Tibial nerve (tissue), 4 donors: ENCODE measurements at regions not wholly inside any gene's neighbourhood (a gene's known extent, or its start where the extent isn't known, plus 50 kb on each side); places are given as distances from the start of the nearest gene placed in this dataset.

Experiments used
- DNase-seq, 2 donors: peaks; one replicate each; pipeline ENCODE4 v3.0.0-alpha.2; 2019; ENCODE audit warnings: low spot score in 2 of 2
- H3K27ac ChIP-seq, 4 donors: fragments of 200-600 bp; sonication (generic) in 3 of 4; one replicate each; pipeline ENCODE4 v1.5.1; 2017 to 2019; ENCODE audit warnings: mild to moderate bottlenecking in 1 of 4
- H3K27me3 ChIP-seq, 2 donors: fragments of 200-600 bp; sonication (generic) in 1 of 2; one replicate each; pipeline versions ENCODE4 v1.5.1 to v1.6.0; 2017 to 2019
- H3K36me3 ChIP-seq, 3 donors: fragments of 200-600 bp; sonication (generic); one replicate each; pipeline ENCODE4 v1.5.1; 2018 to 2019
- H3K4me1 ChIP-seq, 4 donors: fragments of 200-600 bp; sonication (generic) in 3 of 4; one replicate each; pipeline ENCODE4 v1.5.1; 2017 to 2019
- H3K4me3 ChIP-seq, 4 donors: fragments of 200-600 bp; sonication (generic) in 3 of 4; one replicate each; pipeline ENCODE4 v1.5.1; 2017 to 2019; ENCODE audit warnings: mild to moderate bottlenecking in 1 of 4, moderate library complexity in 1 of 4
- H3K9me3 ChIP-seq, 4 donors: fragments of 200-600 bp; sonication (generic) in 3 of 4; one replicate each; pipeline ENCODE4 v1.5.1; 2017 to 2019
- EP300 ChIP-seq, 2 donors: sonication (generic); formaldehyde crosslinking; IDR thresholded peaks; one replicate each; pipeline ENCODE4 v1.6.1; 2017; ENCODE audit warnings: antibody characterized with exemption in 2 of 2, mild to moderate bottlenecking in 1 of 2
- POLR2A ChIP-seq, 2 donors: fragments of 450-650 bp; IDR thresholded peaks; one replicate each; pipeline ENCODE4 v1.6.1; 2017; ENCODE audit warnings: antibody characterized with exemption in 2 of 2, mild to moderate bottlenecking in 2 of 2, moderate library complexity in 2 of 2
- WGBS, 2 donors: methylation state at CpG; one replicate each; pipeline ENCODE4 v1.1.5; 2018; 5-methylcytosine and 5-hydroxymethylcytosine counted together
- TF ChIP-seq, protein P1 (sequence below), 5 experiments: fragments of 200-600 bp in 3 of 5; fragments of 450-650 bp in 2 of 5; sonication (generic) in 3 of 5; IDR thresholded peaks; one replicate each; pipeline ENCODE4 v1.5.1; 2016 to 2019; ENCODE audit warnings: antibody characterized with exemption in 5 of 5, mild to moderate bottlenecking in 3 of 5, moderate library complexity in 2 of 5

GRCh38 chr1:239247285-239247684 lies 139.1 kb upstream of the CHRM3 start:
- no peak for DNase-seq

GRCh38 chr1:239244084-239244483 lies 142.3 kb upstream of the CHRM3 start:
- Histone ChIP-seq H3K27me3 (no peaks in the 10 kb centered on the region), H3K36me3 (no peaks in the 10 kb centered on the region), H3K9me3 (no peaks in the 10 kb centered on the region), H3K4me3 (no peak overlapping the region), H3K4me1 (no peaks in the 10 kb centered on the region), H3K27ac (no peak overlapping the region)
- 85 to 90% methylated on average over 2 of the region's 2 CpGs for WGBS, 2 donors
- TF ChIP-seq POLR2A (IDR thresholded peaks at IDR 0.05) (no peak), EP300 (IDR thresholded peaks at IDR 0.05) (no peak)
- TF ChIP-seq, protein P1, sequence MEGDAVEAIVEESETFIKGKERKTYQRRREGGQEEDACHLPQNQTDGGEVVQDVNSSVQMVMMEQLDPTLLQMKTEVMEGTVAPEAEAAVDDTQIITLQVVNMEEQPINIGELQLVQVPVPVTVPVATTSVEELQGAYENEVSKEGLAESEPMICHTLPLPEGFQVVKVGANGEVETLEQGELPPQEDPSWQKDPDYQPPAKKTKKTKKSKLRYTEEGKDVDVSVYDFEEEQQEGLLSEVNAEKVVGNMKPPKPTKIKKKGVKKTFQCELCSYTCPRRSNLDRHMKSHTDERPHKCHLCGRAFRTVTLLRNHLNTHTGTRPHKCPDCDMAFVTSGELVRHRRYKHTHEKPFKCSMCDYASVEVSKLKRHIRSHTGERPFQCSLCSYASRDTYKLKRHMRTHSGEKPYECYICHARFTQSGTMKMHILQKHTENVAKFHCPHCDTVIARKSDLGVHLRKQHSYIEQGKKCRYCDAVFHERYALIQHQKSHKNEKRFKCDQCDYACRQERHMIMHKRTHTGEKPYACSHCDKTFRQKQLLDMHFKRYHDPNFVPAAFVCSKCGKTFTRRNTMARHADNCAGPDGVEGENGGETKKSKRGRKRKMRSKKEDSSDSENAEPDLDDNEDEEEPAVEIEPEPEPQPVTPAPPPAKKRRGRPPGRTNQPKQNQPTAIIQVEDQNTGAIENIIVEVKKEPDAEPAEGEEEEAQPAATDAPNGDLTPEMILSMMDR (IDR thresholded peaks at IDR 0.05): no peak
- DNase-seq: no peak

More at GRCh38 chr1:239247285-239247684, 139.1 kb upstream of the CHRM3 start:
- H3K27ac ChIP-seq: no peak overlapping the region
- H3K4me3 ChIP-seq: no peak overlapping the region
- no peaks in the 10 kb centered on the region for H3K27me3 ChIP-seq
- TF ChIP-seq, protein P1 (IDR thresholded peaks at IDR 0.05): no peak
- TF ChIP-seq EP300 (IDR thresholded peaks at IDR 0.05) (no peak), POLR2A (IDR thresholded peaks at IDR 0.05) (no peak)
- H3K4me1 ChIP-seq: no peaks in the 10 kb centered on the region
- no peaks in the 10 kb centered on the region for H3K36me3 ChIP-seq
- no peaks in the 10 kb centered on the region for H3K9me3 ChIP-seq

DNA sequence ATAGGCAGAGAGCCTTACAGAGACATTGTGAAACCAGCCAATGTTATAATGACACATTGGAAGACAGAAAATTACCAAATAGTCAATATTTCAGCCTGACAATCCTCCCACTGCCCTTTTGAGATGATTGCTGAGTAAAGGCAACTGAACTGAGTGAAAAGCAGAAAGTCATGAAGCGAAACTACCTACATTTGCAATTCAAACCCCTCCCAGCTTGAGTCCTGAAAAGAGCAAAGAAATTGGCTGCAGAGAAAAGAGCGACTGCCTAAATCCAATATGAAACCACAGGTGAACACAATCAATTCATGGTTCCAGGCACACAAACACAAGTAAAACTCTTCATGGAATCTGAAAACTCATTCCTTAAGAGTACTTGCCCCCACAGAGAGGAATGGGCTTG lies 143.4 kb upstream of the CHRM3 start:
- H3K36me3 ChIP-seq: no peaks in the 10 kb centered on the region
- H3K4me3 ChIP-seq: no peak overlapping the region
- no peaks in the 10 kb centered on the region for H3K27me3 ChIP-seq
- no peaks in the 10 kb centered on the region for H3K9me3 ChIP-seq
- no peak for DNase-seq
- TF ChIP-seq, protein P1 (IDR thresholded peaks at IDR 0.05): no peak
- TF ChIP-seq EP300 (IDR thresholded peaks at IDR 0.05) (no peak), POLR2A (IDR thresholded peaks at IDR 0.05) (no peak)
- no peak overlapping the region for H3K27ac ChIP-seq
- 61 to 77% methylated on average over 2 of the region's 2 CpGs for WGBS, 2 donors
- no peaks in the 10 kb centered on the region for H3K4me1 ChIP-seq

DNA sequence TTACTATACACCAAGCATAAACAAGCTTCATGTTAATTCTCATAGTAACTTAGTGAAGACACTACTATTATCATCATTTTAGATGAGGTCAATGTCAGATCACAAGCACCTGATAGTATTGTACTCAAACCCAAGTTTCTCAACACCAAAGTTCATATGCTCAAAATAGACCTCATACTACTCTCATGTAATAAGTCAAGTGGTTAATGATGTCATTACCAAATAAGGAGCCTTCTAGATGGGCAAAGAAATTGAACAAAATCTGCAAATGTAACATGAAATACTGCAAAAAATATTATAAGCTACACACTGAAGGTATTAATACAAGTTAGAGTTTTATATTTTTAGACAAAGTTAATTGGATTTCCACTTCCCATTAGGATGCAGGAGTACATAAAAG lies 144.0 kb upstream of the CHRM3 start:
- TF ChIP-seq POLR2A (IDR thresholded peaks at IDR 0.05): no peak
- no peak for TF ChIP-seq EP300 (IDR thresholded peaks at IDR 0.05)
- TF ChIP-seq, protein P1 (IDR thresholded peaks at IDR 0.05): no peak

DNA sequence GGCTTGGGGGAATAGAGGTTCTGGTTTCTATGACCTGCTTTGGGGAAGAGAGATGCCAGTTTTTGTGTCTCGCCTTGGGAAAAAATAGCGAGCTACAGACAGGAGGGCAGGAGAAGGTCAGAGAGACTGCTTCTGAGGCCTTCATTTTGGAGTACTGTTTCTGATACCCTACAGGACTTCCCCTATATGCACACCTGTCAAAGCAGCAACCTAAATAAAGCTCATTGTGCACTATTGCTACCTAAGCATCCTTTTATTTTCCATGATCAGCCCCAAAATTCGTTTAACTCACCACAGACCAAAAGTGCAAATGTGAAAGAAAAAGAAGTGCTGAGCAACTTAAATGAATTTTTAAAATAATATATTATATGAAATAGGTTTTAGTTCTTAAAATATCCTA lies 145.6 kb upstream of the CHRM3 start:
- H3K27me3 ChIP-seq: no peaks in the 10 kb centered on the region

More for the DNA sequence above, 144.0 kb upstream of the CHRM3 start:
- no peak overlapping the region for H3K4me3 ChIP-seq
- no peak for DNase-seq
- H3K4me1 ChIP-seq: no peaks in the 10 kb centered on the region
- no peaks in the 10 kb centered on the region for H3K27me3 ChIP-seq
- H3K9me3 ChIP-seq: no peaks in the 10 kb centered on the region
- H3K36me3 ChIP-seq: no peaks in the 10 kb centered on the region
- no peak overlapping the region for H3K27ac ChIP-seq

More for the DNA sequence above, 145.6 kb upstream of the CHRM3 start:
- TF ChIP-seq EP300 (IDR thresholded peaks at IDR 0.05) (no peak), POLR2A (IDR thresholded peaks at IDR 0.05) (no peak)
- TF ChIP-seq, protein P1 (IDR thresholded peaks at IDR 0.05): no peak
- DNase-seq: no peak
- no peaks in the 10 kb centered on the region for H3K4me1 ChIP-seq
- H3K9me3 ChIP-seq: no peaks in the 10 kb centered on the region
- H3K27ac ChIP-seq: no peak overlapping the region
- H3K36me3 ChIP-seq: no peaks in the 10 kb centered on the region
- 91% methylated on average over 3 of the region's 3 CpGs for WGBS, 2 donors
- H3K4me3 ChIP-seq: no peak overlapping the region
